Spinal cord (tissue), 9 donors: ENCODE measurements at regions not wholly inside any gene's neighbourhood (a gene's known extent, or its start where the extent isn't known, plus 50 kb on each side); places are given as distances from the start of the nearest gene placed in this dataset.
"Not testable (repeated sequence)": the region's sequence is repeated elsewhere in the genome, so short reads cannot be mapped to it uniquely, and the experiment has no call there.

Source experiments
- DNase-seq, 6 donors: peaks; one replicate each; pipeline versions ENCODE4 v3.0.0 to v3.0.0-alpha.2; 2013 to 2015; ENCODE audit warnings: low spot score in 6 of 6, low read depth in 4 of 6
- H3K27ac ChIP-seq: one replicate; pipeline ENCODE4 v1.5.1; 2013; ENCODE audit warnings: low read depth, low read length, control low read depth
- H3K27me3 ChIP-seq: one replicate; pipeline ENCODE4 v1.6.1; 2013; ENCODE audit warnings: low read length; ENCODE audit not compliant: control insufficient read depth, insufficient read depth
- H3K36me3 ChIP-seq: one replicate; pipeline ENCODE4 v1.6.1; 2013; ENCODE audit warnings: low read length; ENCODE audit not compliant: control insufficient read depth, insufficient read depth
- H3K4me1 ChIP-seq: one replicate; pipeline ENCODE4 v1.6.1; 2013; ENCODE audit warnings: low read length; ENCODE audit not compliant: control insufficient read depth, insufficient read depth
- H3K4me3 ChIP-seq: one replicate; pipeline ENCODE4 v1.5.1; 2013; ENCODE audit warnings: low read depth, low read length, control low read depth
- H3K9me3 ChIP-seq: one replicate; pipeline ENCODE4 v1.6.1; 2013; ENCODE audit warnings: low read length; ENCODE audit not compliant: control insufficient read depth, insufficient read depth
- WGBS: methylation state at CpG from one replicate; pipeline ENCODE4 v1.1.5; 2013; ENCODE audit warnings: missing lambda C conversion rate; ENCODE audit not compliant: insufficient coverage; 5-methylcytosine and 5-hydroxymethylcytosine counted together
- donor health status: healthy.

DNA sequence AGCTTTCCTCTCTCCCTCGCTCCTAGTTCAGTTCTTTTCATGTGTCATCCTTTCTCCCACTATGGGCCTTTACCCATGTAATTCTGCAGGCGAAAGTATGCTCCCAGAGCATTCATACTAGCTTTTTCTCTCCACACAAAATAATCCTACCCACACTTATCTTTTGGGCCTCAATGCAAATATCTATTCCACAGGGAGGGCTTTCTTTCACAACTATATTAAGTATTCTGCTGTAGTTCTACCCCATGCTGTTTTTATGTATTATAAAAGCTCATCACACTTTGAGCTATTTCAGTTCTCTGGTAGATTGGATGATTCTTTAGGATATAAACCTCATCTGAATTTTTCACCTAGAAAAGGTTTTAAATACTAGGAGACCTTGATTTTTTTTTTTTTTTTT is 774.6 kb upstream of the CRIM1 start:
- 69% methylated on average over 2 of the region's 2 CpGs for WGBS
- H3K4me1 ChIP-seq = no peaks in the 10 kb centered on the region

DNA sequence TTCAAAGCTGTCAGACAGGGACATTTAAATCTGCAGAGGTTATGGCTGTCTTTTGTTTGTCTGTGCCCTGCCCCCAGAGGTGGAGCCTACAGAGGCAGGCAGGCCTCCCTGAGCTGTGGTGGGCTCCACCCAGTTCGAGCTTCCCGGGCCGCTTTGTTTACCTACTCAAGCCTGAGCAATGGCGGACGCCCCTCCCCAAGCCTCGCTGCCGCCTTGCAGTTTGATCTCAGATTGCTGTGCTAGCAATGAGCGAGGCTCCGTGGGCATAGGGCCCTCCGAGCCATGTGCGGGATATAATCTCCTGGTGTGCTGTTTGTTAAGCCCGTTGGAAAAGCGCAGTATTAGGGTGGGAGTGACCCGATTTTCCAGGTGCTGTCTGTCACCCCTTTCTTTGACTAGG is 787.0 kb upstream of the CRIM1 start:
- H3K4me1 ChIP-seq, H3K36me3 ChIP-seq, DNase-seq, H3K27ac ChIP-seq, H3K9me3 ChIP-seq, H3K4me3 ChIP-seq, H3K27me3 ChIP-seq: not testable (repeated sequence)
- 97% methylated on average over 7 of the region's 14 CpGs for WGBS

More for the DNA sequence above, 774.6 kb upstream of the CRIM1 start:
- DNase-seq = peak in 1 of 6 donors; percentile 60
- H3K9me3 ChIP-seq = peaks cover 6% of the 10 kb centered on the region
- H3K27ac ChIP-seq = no peak overlapping the region
- no peaks in the 10 kb centered on the region for H3K27me3 ChIP-seq
- no peaks in the 10 kb centered on the region for H3K36me3 ChIP-seq
- no peak overlapping the region for H3K4me3 ChIP-seq

DNA sequence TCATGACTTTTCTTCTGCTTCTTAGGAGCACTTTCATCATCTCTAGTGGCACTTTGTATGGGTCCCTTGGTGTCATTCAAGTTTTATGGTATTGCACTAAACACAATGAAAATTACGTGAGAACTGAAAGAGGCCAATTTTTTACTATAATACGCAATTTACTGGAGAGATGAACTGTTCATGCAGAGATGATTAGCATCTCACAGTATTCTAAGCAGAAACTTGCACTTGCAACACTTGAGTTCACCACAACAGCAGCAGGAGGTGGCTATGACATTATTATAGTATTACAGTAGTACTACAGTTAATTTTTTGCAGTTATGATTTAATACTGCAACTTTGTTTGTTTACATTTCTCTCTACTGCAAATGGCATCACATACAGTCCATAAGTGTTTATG is 793.1 kb upstream of the CRIM1 start:
- no peaks in the 10 kb centered on the region for H3K27me3 ChIP-seq
- H3K27ac ChIP-seq = no peak overlapping the region
- no peaks in the 10 kb centered on the region for H3K36me3 ChIP-seq
- H3K4me1 ChIP-seq = no peaks in the 10 kb centered on the region
- WGBS = no CpG with 5 or more reads among the region's 2 CpGs
- H3K4me3 ChIP-seq = no peak overlapping the region
- peak in 1 of 6 donors; percentile 73 for DNase-seq
- no peaks in the 10 kb centered on the region for H3K9me3 ChIP-seq

DNA sequence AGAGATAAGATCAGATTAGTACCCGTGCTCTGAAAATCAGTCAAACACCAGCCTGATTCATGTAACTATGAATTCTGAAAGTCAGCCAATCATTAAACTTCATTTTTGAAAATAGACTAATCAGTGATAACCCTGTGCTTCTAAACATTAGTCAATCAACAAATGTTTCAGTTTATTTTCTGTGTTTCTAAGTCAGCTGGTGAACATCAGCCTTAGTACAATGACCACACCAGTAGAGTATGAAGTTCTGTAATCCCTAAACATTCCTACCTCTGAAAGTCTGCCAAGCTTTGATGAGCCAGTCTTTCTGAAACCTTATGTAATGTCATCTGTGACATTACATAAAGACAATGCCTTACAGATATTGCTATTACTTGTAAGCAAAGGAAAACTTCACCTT is 807.4 kb upstream of the CRIM1 start:
- Histone ChIP-seq H3K9me3 (no peaks in the 10 kb centered on the region), H3K36me3 (no peaks in the 10 kb centered on the region), H3K4me3 (no peak overlapping the region), H3K4me1 (no peaks in the 10 kb centered on the region), H3K27me3 (no peaks in the 10 kb centered on the region), H3K27ac (no peak overlapping the region)
- DNase-seq = no peak
- WGBS = no CpG with 5 or more reads among the region's 1 CpG

DNA sequence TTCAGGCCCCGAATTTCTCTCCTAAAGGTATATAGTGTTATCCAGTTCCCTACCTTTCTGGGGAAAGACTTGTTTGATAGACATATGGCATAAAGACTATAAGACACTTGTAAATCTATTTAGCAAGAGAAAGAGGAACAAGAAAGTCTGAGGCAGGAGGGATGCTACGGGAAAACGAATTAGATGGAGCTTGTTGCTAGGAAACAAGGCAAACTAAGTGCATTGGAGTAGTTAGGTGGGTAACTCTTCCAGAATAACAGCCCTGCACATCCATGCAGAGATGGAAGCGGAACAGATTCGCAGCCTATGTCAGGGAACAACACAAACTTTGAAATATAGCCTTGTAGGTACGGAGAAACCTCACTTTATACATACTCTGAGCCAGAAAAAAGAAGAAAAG is 810.3 kb upstream of the CRIM1 start:
- no peaks in the 10 kb centered on the region for H3K4me1 ChIP-seq
- H3K9me3 ChIP-seq = no peaks in the 10 kb centered on the region
- no peak overlapping the region for H3K27ac ChIP-seq
- H3K27me3 ChIP-seq = no peaks in the 10 kb centered on the region
- peak in 3 of 6 donors; percentile 11 to 80 (median 18) for DNase-seq
- H3K4me3 ChIP-seq = no peak overlapping the region
- WGBS = no CpG with 5 or more reads among the region's 6 CpGs
- H3K36me3 ChIP-seq = no peaks in the 10 kb centered on the region

DNA sequence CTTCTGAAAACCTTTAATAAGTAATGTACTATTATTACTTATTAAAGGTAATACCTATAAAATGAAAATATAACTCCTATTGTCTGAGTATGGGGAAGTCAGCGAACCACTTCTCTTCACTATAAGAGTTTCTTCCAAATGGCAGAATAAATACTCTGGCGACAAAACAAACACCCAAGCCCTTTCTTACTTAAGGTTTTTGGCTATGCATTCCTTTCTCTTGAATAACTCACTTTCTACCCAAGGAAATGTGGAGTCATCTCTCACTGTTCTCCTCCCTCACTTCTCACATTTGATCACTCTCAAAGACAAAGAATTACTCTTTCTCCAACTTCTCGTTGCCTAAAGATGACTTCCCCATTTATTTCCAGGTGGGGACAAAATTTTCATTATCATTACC is 816.8 kb upstream of the CRIM1 start:
- H3K27me3 ChIP-seq = no peaks in the 10 kb centered on the region
- no peak overlapping the region for H3K4me3 ChIP-seq
- H3K9me3 ChIP-seq = no peaks in the 10 kb centered on the region
- WGBS = 88% methylated on average over 1 of the region's 3 CpGs
- DNase-seq = no peak
- H3K4me1 ChIP-seq = no peaks in the 10 kb centered on the region
- no peak overlapping the region for H3K27ac ChIP-seq
- H3K36me3 ChIP-seq = no peaks in the 10 kb centered on the region

DNA sequence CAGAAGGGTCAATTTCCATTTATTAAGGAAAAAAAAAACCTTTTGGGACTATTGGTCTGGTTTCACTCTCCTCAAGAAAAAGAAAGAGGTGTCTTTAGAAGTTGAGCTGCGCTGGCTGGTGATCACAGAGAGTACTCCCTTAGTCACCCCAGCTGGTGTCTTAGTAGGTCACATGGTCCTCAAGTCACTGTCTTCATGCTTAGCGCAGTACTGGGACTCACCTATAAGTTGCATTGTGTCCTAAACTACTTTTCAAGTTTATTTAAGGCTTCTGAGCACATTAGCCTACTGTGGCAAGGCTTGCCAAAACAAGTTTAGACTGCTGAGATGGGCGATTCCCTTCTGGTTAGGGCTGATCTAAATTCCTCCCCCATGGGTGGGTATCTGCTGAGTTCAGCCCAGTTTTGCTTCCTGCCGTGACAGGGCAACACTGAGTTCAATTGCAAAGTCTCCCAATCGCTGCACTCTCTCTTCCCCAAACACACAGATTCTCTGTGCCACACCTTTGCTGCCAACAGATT is 824.9 kb upstream of the CRIM1 start:
- no peak for DNase-seq

DNA sequence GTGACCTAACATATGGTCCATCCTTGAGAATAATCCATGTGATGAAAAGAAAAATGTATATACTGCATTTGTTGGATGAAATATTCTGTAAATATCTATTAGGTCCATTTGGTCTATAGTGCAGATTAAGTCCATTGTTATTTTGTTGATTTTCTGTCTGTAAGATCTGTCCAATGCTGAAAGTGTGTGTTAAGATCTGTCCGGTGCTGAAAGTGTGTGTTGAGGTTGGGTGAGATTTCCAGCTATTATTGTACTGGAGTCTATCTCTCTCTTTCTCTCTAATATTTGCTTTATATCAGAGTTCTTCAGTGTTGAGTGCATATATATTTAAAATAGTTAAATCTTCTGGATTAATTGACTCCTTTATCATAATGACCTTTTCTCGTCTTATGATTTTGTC is 828.8 kb upstream of the CRIM1 start:
- Histone ChIP-seq H3K4me3 (no peak overlapping the region), H3K27me3 (no peaks in the 10 kb centered on the region), H3K4me1 (no peaks in the 10 kb centered on the region), H3K9me3 (no peaks in the 10 kb centered on the region), H3K36me3 (no peaks in the 10 kb centered on the region), H3K27ac (no peak overlapping the region)
- no CpG with 5 or more reads among the region's 2 CpGs for WGBS
- DNase-seq = no peak

More for the DNA sequence above, 824.9 kb upstream of the CRIM1 start:
- Histone ChIP-seq H3K27me3 (no peaks in the 10 kb centered on the region), H3K4me1 (no peaks in the 10 kb centered on the region), H3K9me3 (no peaks in the 10 kb centered on the region), H3K36me3 (no peaks in the 10 kb centered on the region), H3K4me3 (no peak overlapping the region), H3K27ac (no peak overlapping the region)
- WGBS = 94% methylated on average over 2 of the region's 5 CpGs

DNA sequence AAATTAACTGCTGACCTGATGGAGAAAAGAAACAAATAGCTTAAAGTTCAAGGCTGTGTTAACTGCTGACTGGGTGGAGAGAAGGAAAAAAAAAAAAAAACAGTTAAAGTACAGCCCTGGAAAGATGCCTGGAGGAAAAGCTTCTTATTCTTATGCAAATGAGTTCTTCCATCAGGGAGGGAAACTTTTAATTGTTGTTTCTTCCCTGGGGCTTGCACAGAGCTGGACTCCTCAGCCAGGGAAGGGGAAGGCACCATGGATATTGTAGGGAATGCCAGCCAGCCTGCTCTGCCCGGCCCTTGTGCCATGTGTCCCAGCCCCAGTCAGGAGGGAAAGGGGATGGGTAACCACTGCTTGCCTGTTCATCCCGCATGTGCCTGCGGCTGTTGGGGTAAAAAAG is 833.1 kb upstream of the CRIM1 start:
- Histone ChIP-seq H3K4me3 (no peak overlapping the region), H3K4me1 (no peaks in the 10 kb centered on the region), H3K36me3 (no peaks in the 10 kb centered on the region), H3K27me3 (no peaks in the 10 kb centered on the region), H3K27ac (no peak overlapping the region), H3K9me3 (no peaks in the 10 kb centered on the region)
- DNase-seq = peak in 4 of 6 donors; percentile 11 to 53 (median 40)
- 39% methylated on average over 2 of the region's 3 CpGs for WGBS

DNA sequence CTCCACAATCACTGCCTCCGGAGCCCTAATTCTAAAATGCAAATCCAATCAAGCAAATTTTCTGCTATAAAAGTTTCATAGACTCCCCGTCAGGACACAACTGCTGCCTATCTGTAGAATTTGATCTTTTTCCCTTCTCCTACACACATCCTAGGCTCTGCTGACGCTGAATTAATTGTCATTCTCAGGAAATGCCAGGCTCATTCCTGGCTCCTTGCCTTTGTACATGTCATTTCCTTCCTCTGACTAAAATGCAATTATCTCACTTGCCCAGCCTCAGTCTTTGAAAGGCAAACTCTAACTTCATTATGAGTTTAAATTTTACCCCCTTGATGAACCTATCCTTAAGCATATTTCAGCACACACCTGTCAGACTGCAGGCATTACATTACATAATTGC is 844.9 kb upstream of the CRIM1 start:
- whole genome bisulfite sequencing = 87% methylated on average over 3 of the region's 3 CpGs

More for the DNA sequence above, 844.9 kb upstream of the CRIM1 start:
- Histone ChIP-seq H3K27ac (no peak overlapping the region), H3K4me1 (no peaks in the 10 kb centered on the region), H3K36me3 (no peaks in the 10 kb centered on the region), H3K9me3 (peaks cover 3% of the 10 kb centered on the region), H3K27me3 (no peaks in the 10 kb centered on the region), H3K4me3 (no peak overlapping the region)
- peak in 1 of 6 donors; percentile 1 for DNase-seq
